ENCODE measurements at regions not wholly inside any gene's neighbourhood (a gene's known extent, or its start where the extent isn't known, plus 50 kb on each side); places are given as distances from the start of the nearest gene placed in this dataset.
A peak's percentile ranks its signal among the peaks of the same experiment; 100 is the strongest.

DNA sequence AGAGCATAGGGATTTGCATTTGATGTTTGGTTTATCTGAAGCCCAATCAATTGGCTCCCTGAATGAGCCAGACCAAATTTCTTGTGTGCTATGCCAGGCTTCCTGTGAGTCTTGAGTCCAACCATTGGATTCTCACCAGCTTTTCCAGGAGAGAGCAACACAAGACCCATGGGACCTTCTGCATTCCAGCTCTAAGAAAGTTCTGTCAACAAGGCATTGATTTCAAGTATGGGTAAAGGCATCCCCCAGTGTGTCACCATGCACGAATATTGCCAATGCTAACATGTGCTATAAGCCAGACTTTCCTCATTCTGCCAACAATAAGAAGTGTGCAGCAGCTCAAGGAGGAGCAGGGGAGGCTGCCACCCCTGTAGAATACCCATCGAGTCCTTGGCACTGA, 266.6 kb downstream of the ETAA1 start:
- no peak for DNase-seq

DNA sequence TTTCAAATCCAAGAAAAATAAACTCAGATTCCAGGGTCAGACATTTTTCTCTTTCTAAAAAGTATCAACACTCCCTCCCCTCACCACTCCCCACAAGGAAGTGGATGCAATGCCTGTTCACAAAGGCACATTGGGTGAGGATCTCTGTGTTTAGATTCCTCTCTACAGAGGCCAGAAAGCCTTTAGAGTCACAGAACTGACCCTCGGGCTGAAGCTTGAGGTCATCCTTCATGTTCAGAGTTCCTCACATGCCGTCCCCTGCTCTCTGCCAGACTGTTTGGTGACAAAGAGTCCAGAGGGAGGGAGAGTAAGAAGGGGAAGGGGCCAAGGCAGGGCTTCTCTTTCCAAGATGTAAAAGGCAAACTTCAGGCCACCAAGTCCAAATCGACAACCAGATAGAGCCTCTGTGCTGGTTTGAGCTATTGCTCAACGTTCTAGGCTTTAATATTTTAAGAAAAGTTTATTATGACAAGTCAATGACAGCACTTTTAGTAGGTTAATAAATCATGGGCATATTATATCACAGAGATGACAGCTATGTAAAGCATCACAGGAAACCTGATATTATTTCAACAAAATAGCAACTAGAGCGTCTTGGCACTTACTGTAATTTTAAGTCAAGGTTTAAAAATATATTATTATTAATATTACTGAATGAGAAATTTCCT, 269.4 kb downstream of the ETAA1 start:
- DNase-seq = no peak

DNA sequence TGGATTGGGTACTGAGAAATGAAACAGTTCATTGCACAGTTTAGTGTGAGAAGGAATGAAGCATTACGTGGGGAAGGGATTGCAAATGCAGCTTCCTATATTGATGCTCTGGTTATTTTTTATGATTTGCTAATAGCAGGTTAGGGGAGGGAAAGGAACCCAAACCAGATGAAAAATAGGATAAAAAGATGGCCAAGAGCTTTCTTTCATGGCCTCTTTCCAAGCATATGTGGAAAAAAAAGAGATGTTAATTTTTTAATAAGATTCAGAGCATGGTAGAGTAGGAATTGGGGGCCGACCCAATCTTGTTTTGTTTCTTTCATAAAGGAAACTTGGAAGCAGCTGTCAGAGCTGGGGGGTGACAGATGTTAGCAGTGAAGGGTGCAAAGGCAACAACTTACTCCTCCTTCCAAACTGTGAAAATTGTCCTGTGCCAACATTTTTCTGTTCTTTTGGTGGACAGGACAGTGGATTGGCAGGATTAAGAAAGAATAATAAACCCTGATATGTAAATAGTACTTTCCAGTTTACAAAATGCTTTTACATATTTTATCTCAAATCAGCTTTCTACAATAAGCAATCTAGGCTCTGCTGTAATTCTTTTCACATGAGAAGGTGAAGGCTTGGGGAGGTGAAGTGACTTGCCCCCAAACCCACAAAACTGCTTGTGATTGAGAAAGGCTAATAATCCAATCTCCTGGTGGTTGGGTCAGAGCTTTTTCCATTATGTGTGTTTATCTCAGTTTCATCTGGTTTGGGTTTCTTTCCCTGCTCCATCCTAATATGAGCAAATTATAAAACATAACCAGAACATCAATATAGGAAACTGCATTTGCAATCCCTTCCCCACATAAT, 270.1 kb downstream of the ETAA1 start:
- DNase-seq = no peak

DNA sequence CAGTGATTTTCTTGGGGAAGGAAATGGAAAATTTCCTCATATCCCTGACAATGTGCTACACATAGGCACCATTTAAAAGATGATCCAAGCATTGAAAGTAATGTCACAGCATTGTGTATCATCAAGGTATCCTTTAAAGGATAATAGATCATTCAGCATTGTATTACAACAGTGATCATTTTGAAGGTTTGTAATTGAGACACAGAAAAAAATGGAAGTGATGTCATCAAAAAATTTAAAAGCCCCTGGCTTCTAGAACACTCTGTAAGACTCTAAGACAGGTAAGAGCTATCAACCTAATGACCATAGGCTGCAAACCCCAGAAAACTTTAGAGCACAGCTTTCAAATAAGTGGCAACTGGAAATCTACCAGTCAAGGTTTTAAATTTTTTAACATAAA, 271.4 kb downstream of the ETAA1 start:
- no peak for DNase-seq

DNA sequence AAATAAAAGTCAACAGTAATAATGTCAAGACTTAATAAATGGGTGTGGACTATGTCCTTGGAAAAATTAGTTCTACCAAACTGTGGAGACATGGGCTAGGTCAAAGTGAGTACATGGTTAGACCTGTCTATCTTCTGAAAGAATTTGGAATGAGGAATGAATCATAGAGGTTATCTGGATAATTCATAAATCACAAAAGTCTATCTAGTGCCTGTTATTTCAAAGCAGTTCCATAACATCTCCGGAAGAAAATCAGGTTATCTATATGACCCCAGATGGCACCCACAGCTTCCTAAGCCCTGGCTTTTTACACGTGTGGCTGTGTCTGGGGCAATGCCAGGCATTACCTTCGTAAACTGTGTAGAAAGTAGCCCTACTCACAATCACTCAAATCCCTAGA, 272.0 kb downstream of the ETAA1 start:
- no peak for DNase-seq

DNA sequence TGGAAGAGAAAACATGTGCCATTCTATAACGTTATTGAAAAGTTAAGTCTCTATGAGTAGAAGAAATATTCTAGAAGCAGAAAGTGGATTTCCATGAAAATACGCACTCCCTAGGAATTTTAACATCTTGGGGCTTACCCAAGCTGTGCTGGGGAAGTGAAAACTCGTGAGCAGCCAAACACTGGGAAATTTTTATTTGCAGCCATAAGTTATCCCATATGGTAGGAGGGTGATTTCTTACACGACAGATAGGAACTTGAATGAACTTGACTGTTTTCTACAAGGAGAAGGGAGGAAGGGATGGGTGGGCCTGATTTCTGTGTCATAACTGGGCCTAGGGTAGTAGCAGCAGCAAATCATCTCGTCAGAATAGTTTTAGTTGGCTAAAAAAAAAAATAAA, 272.6 kb downstream of the ETAA1 start:
- no peak for DNase-seq

DNA sequence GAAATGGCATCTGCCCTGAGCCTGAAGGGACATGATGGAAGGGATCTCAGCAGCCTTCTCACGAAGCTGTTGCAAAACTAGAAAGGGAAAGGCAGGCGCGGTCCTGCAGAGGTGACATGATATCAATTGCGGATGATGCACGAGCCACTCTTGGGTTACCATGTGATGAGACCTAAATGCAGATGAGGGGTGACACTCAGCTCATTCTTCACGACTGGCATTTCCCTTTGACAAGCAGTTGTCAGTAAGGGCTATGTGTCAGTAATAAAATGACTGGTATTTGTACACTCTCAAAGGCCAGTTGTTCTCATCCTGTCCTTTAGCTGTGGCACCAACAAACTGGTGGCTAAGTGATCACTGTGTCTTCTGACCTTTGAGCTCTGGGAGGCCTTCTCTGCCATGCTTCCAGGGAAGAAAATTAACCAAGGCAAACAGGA, 273.6 kb downstream of the ETAA1 start:
- DNase-seq = no peak

DNA sequence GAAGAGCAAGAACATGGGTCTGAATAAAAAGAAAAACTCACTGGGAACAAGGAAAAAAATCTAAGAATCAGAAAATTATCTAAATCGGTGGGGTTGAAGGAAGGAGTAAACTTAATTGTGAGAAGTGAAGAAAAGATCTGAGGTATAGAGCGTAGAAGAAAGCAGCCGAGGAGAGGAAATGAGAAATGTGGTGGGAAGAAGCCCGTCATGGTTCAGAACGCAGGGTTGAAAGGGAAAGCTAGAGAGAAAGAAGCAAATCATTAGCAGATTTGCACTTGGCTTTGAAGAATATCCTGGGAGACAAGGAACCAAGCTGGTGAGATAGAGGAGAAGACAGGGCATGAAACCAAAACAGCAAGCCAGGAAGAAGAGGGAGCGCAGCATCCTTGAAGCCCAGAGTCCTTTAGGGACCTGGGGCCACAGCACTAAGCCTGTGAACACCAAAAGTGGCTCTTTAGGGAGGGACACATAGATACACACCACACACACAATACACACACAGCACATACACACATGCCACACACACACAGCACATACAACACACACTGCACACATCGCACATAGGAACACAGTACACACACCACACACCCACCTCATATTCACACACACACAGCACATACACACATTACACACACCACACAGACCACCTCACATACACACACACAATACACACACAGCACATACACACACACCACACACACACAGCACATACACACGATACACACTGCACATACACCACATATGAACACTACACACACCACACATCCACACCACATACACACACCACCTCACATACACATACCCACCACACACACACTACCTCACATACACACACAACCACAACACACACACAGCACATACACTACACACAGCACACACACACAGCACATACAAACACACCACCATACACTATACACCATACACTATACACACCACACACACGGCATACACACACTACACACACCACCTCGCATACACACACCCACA, 274.6 kb downstream of the ETAA1 start:
- no peak for DNase-seq

DNA sequence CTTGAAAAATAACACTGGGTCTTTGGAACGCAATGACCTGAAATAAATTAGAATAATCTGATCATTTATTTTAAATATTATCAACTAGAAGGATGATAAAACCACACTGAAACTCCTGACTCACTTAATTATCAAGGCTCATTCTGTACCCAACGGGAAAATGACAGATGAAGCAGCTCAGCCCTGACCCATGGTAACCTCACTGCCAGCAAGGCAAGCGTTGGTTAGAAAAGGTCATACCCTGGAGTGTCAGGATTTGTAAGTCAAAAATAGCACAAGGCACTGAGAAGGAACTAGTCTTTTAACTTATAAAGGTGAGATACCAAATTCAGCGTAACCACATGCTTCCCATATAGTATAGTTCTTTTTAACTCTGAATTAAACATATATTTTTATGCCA, 277.5 kb downstream of the ETAA1 start:
- DNase-seq = no peak

DNA sequence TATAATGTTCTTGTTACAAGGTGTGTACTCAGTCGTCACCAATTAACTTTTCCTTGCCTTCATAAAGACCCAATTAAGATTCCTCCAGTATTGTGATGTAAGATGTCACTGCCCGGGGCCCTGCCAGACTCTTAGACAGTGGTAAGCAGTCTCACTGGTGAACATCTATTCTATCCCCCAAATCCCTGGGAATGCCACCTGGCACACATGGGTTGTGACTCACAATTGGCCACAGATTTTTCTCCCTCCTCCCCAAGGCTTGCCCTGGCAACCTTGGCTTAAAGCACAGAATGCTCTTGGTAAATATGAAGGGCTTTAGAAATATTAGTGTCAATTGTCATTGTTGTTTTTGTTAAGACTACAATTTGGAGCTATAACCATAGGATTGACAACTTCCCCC, 287.9 kb downstream of the ETAA1 start:
- DNase-seq = no peak

DNA sequence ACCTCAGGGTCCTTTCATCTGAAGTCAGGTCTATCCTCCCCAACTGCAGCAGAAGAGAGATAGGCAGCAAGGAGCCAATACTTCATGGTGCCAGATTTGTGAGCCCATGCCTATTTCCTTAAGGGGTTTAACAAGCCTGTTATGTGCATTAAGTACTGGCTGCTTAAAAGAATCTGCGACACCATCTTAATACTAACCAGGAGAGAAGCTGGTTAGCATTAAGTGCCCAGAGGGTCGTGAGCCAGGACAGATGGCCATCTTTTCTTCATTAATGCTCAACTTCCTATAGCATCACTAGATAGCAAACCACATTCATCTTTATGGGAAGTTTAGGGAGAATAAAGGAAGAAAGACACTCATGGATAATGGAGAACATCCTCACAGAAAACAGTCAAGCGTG, 289.1 kb downstream of the ETAA1 start:
- no peak for DNase-seq

DNA sequence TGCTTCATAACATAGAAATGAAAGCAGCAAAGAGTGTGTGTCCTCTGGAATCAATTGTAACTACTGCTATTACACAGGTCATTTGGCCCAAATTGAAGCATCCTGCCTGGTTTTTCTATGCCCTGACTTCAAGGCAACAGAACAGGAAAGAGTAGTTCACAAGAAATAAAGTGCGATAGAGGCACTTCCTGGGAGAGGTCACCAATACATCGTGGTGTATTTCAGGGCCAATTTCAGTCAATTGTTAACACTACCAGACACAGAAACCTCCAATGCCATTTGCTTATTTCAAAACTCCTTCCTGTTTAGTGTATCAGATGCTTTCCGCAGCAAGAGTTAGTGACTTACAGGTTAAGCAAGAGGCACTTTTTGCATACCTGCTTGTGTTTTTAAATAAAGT, 292.1 kb downstream of the ETAA1 start:
- DNase-seq = no peak

DNA sequence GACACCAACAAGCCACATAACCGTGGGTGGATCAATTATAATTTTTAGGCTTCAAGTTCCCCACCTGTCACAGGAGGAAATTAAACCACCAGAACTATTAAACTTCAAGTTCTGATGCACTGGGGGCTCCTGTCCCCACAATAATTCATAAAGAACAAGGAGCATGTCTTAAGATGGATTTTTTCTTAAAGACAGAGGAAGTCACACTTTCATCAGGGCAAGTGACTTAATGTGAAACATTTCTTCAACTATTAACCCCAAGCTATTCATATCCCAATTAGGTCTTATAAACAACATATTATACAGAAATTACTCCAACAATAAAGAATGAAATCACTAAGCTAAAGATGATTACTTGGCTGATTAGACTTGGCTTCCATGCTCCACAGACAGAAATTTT, 292.5 kb downstream of the ETAA1 start:
- no peak for DNase-seq

DNA sequence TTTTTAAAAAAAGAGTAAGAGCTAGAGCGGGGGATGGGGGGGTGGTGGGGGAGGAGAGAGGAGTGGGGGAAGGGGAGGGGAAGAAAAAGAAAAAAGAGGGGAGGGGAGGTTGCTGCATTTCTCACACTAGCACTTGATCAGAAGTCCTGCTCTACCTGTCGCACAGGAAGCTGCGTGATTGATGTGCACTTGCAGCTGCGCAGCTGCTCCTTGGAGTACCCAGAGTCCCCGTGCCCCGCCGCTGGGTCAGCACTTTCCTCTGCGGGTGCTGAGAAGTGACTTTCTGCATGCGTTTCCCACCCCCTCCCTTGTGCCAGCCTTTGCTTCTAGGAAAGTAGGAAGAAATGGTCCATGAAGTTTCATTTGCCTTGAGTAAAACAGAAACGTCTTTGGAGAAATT, 297.3 kb downstream of the ETAA1 start:
- DNase-seq = peak; percentile 76

DNA sequence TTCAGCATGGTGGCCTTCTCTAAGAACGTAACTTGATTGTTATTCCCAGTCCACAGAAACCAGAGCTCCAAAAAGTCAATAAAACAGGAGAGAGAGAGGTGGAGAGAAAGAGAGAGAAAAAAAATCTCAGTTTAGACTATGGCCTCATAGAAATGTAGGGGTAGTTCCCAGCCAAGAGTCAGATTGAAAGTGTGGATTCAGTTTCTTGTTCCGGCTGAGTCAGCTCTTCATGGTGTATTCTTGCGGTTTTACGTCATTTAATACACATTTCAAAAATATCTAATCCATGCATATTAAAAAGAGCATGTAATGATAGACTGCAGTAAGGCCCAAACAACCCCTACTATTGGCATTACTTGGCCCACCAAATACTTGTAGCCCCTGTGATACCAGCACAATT, 303.9 kb downstream of the ETAA1 start:
- DNase-seq = no peak

DNA sequence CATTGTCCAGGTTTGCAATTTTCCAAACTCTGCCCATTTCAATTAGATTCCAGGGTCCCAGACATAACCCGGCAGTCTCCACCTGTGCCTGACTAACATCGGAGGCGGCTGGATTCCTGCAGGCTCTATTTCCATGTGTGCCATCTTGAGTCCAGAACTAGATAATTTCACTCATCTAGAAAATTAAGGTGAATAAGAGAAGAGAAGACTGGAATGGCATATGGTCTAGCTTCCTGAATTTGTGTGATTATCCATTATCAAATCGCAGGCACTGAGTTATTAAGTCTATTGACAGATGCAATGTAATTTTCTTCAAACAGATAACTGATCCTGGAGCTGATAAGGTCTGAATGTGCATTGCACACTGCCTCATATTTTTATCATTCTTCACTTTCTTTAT, 305.2 kb downstream of the ETAA1 start:
- no peak for DNase-seq

DNA sequence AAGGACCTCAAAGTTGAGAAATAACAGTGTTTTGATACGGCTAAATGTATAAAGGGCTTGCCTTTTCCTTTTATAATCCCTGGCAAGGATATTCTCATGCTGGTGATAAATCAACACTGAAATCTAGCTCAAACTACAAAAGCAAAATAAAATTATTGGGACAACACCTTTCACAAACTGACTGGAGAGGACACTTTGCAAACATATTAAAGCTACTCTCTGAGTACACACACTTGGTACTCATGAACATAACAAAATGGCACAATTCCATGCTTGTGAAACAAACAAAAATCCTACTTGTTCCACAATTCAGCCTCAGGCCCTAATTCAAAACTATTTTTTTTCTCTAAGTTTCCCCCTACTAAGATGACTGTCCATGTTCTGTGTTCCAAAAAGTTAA, 305.8 kb downstream of the ETAA1 start:
- DNase-seq = no peak

DNA sequence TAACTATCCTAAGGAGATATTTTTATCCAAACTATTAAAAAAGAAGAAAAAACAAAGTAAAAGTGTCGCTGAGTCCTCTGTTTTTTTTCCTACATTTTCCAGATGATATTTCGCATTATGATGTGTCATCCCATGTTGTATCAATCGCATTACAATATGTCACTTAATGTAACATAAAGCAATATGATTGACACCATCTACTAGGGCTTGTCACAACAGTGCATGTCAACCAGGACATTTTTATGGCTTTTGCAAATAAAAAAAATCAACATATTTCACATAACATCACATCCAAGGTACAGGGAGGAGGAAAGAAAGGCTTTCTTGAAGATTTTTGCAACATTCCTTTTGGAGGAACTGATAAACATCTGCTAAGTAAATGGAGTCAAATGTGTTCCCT, 308.9 kb downstream of the ETAA1 start:
- DNase-seq = no peak

DNA sequence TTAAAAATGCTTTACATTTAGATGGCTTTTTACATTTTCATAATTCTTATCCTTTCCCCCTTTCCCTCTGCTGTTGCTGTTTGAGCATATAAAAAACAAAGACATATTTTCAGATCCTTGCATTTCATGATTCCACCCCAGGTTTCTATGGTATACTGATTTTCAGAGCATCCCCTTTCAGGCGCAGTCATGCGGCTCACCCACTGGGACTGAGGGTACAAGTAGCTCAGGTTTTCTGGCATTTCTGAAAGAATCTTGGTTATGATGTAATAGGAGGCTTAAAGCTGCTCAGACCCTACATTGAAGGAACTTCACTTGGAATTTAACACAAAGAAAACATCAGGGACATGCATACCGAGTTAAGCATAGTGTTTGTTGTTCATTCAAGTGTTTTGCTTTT, 310.8 kb downstream of the ETAA1 start:
- no peak for DNase-seq

DNA sequence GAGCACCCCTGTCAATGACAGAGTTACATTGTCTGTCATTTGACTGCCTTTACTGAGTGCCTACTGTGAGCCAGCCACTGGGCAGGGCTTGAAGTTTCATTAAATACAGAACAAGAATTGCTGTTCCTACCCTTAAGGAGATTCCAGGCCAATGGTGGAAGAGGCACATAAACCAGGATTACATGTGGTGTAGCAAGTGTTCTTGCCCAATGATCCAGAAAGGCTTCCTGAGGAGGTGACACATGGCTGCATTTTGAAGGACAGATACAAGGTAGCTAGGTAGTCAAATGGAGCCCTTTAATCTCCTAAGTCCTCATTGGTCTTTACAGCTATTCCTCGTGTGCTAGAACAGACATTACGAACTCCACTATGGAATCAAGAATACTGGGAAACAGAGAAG, 312.7 kb downstream of the ETAA1 start:
- DNase-seq = no peak

DNA sequence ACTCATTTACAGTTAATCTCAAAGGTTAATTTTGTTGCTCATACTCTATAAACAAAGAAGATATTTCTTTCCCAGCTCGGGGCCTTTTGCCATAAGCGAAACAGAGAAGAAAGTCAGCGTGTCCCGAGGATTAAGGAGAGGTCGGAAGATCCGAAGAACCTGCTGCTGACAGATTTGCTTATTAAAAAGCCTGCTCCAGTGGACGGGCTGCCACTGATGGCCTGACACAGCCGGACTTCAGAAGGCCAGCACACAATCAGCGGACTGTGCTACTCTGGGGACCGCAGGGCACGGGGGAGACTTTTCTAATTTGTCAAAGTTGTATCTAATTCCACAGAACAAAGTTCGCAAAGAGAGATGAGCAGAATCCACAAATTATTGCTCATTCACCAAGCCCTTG, 315.4 kb downstream of the ETAA1 start:
- no peak for DNase-seq

DNA sequence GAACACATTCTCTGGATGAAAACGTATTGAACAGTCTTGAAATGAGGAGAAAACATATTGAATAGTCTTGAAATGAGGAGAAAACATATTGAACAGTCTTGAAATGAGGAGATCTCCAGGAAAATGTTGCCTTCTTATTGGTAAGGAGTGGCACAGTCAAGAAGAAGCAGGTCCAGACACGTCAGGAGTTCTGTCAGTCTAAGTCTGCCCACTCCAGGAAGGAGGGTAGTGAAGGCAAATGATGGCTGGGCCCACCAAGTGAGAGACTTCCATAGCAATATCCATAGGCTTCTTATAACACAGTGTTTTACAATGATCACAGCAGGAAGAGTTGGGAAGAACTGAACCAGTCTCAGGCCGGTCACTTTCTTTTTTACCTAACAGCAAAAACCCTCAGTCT, 316.2 kb downstream of the ETAA1 start:
- no peak for DNase-seq

DNA sequence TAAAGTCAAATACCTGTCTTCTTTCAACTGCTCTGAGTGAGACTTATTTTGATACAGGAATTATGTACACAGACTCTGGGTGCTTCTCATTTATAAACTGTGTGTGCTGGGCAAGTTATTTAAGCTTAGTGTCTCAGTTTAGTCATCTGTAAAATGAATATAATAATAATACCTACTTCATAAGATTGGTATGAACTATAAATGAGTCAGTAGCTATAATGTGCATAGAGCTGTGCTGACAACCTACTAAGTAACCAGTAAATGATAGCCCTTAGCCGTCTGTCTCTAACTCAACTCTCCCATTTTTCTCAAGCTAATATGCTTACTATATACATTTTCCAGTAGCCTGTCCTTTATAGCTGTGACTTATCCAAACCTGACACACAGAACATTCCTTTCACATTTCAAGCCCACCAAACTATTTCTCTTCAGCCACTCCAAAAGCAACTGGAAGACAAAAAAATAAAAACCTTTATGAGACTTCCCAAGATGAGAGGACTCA, 319.8 kb downstream of the ETAA1 start:
- DNase-seq = no peak
